Keratinocyte (primary cell): ENCODE measurements at regions not wholly inside any gene's neighbourhood (a gene's known extent, or its start where the extent isn't known, plus 50 kb on each side); places are given as distances from the start of the nearest gene placed in this dataset.

Experiments used
- DNase-seq: peaks from one replicate; pipeline ENCODE4 v3.0.0-alpha.2; 2011; ENCODE audit warnings: low read depth, missing footprints, low spot score
- FAIRE-seq: peaks from 2 replicates; lab custom pipeline; 2011; peaks lifted over from hg19 to GRCh38; lab: Jason Lieb, UNC
- H2AFZ ChIP-seq: 2 replicates; pipeline ENCODE4 v1.6.0; 2012; ENCODE audit warnings: low read length, control low read depth, inconsistent platforms; ENCODE audit not compliant: control insufficient read depth
- H3K27ac ChIP-seq: 2 replicates; pipeline ENCODE4 v1.5.1; 2011; ENCODE audit warnings: low read length; ENCODE audit not compliant: control insufficient read depth, insufficient read depth
- H3K27me3 ChIP-seq: 3 replicates; pipeline ENCODE4 v1.6.0; 2011; ENCODE audit warnings: low read length; ENCODE audit not compliant: control insufficient read depth, insufficient read depth; ENCODE audit errors: extremely low read depth
- H3K36me3 ChIP-seq, 2 experiments: 2 replicates in 1 of 2; 3 replicates in 1 of 2; pipeline ENCODE4 v1.5.1; 2011; ENCODE audit warnings: low read length in 2 of 2, mild to moderate bottlenecking in 1 of 2; ENCODE audit not compliant: control insufficient read depth in 2 of 2, insufficient read depth in 2 of 2; ENCODE audit errors: extremely low read depth in 1 of 2
- H3K4me1 ChIP-seq: 3 replicates; pipeline ENCODE4 v1.5.1; 2011; ENCODE audit warnings: low read length; ENCODE audit not compliant: control insufficient read depth, insufficient read depth; ENCODE audit errors: extremely low read depth
- H3K4me2 ChIP-seq: 3 replicates; pipeline ENCODE4 v1.6.0; 2011; ENCODE audit warnings: low read depth, low read length; ENCODE audit not compliant: control insufficient read depth, insufficient read depth; ENCODE audit errors: extremely low read depth
- H3K4me3 ChIP-seq, 3 experiments: fragments of 200-600 bp in 1 of 3; sonication (generic) in 1 of 3; 2 replicates in 2 of 3; 3 replicates in 1 of 3; pipeline ENCODE4 v1.5.1; 2011 to 2016; ENCODE audit warnings: low read length in 3 of 3, mild to moderate bottlenecking in 3 of 3, control low read depth in 2 of 3, inconsistent platforms in 1 of 3, low read depth in 1 of 3, mixed read lengths in 1 of 3, mixed run types in 1 of 3, moderate library complexity in 1 of 3; ENCODE audit not compliant: control insufficient read depth in 2 of 3, insufficient read depth in 2 of 3; ENCODE audit errors: extremely low read depth in 1 of 3
- H3K79me2 ChIP-seq: 2 replicates; pipeline ENCODE4 v1.6.0; 2012; ENCODE audit warnings: low read length; ENCODE audit not compliant: control insufficient read depth, insufficient read depth
- H3K9ac ChIP-seq: 3 replicates; pipeline ENCODE4 v1.6.0; 2011; ENCODE audit warnings: low read length; ENCODE audit not compliant: control insufficient read depth, insufficient read depth; ENCODE audit errors: extremely low read depth
- H3K9me1 ChIP-seq: 3 replicates; pipeline ENCODE4 v1.6.0; 2011; ENCODE audit warnings: low read length; ENCODE audit not compliant: control insufficient read depth, insufficient read depth; ENCODE audit errors: extremely low read depth
- H3K9me3 ChIP-seq: 2 replicates; pipeline ENCODE4 v1.5.1; 2012; ENCODE audit warnings: low read depth, low read length; ENCODE audit not compliant: control insufficient read depth
- H4K20me1 ChIP-seq: 3 replicates; pipeline ENCODE4 v1.6.0; 2011; ENCODE audit warnings: low read length; ENCODE audit not compliant: control insufficient read depth, insufficient read depth; ENCODE audit errors: extremely low read depth
- EZH2 ChIP-seq: IDR thresholded peaks from one replicate; pipeline ENCODE4 v1.6.1; 2012; ENCODE audit warnings: inconsistent platforms, mild to moderate bottlenecking, low read length, moderate library complexity
- dilution Hi-C: fragments of 300-500 bp; cut with MboI; formaldehyde crosslinking; loops from one replicate; pipeline ENCODE4 v1.7.0; 2020; ENCODE audit warnings: low sequenced_read_pairs; ENCODE audit not compliant: extremely low pct_ligation_motif_present
- TF ChIP-seq, protein P1 (sequence below), 3 experiments: IDR thresholded peaks in 1 of 3; conservative IDR thresholded peaks in 1 of 3; optimal IDR thresholded peaks in 1 of 3; 2 replicates in 2 of 3; 3 replicates in 1 of 3; pipeline versions ENCODE3 to v1.5.1; 2011; ENCODE audit warnings: low read length in 3 of 3, mild to moderate bottlenecking in 3 of 3, moderate library complexity in 2 of 3, control low read depth in 1 of 3, inconsistent platforms in 1 of 3; ENCODE audit not compliant: insufficient read depth in 2 of 3; ENCODE audit errors: extremely low read depth in 1 of 3

GRCh38 chr7:113742377-113742776 is 176.4 kb downstream of the PPP1R3A start:
- Histone ChIP-seq H2AFZ (no peak overlapping the region), H3K4me2 (no peak overlapping the region), H4K20me1 (no peaks in the 10 kb centered on the region), H3K9me3 (no peaks in the 10 kb centered on the region), H3K4me3 (no peak overlapping the region), H3K79me2 (no peaks in the 10 kb centered on the region), H3K9ac (no peak overlapping the region), H3K4me1 (no peaks in the 10 kb centered on the region), H3K36me3 (no peaks in the 10 kb centered on the region), H3K27ac (no peak overlapping the region), H3K9me1 (no peaks in the 10 kb centered on the region), H3K27me3 (no peaks in the 10 kb centered on the region)
- dilution Hi-C loops = no loop called here
- FAIRE-seq (no peak), DNase-seq (no peak)
- TF ChIP-seq, protein P1, sequence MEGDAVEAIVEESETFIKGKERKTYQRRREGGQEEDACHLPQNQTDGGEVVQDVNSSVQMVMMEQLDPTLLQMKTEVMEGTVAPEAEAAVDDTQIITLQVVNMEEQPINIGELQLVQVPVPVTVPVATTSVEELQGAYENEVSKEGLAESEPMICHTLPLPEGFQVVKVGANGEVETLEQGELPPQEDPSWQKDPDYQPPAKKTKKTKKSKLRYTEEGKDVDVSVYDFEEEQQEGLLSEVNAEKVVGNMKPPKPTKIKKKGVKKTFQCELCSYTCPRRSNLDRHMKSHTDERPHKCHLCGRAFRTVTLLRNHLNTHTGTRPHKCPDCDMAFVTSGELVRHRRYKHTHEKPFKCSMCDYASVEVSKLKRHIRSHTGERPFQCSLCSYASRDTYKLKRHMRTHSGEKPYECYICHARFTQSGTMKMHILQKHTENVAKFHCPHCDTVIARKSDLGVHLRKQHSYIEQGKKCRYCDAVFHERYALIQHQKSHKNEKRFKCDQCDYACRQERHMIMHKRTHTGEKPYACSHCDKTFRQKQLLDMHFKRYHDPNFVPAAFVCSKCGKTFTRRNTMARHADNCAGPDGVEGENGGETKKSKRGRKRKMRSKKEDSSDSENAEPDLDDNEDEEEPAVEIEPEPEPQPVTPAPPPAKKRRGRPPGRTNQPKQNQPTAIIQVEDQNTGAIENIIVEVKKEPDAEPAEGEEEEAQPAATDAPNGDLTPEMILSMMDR (optimal IDR thresholded peaks at IDR 0.05 in 1 of 3, IDR thresholded peaks at IDR 0.05 in 1 of 3, conservative IDR thresholded peaks at IDR 0.05 in 1 of 3; ENCODE audit: extremely low read depth in 1 of 3, insufficient read depth in 2 of 3, low read length in 3 of 3) = no peak
- TF ChIP-seq EZH2 = no peak

DNA sequence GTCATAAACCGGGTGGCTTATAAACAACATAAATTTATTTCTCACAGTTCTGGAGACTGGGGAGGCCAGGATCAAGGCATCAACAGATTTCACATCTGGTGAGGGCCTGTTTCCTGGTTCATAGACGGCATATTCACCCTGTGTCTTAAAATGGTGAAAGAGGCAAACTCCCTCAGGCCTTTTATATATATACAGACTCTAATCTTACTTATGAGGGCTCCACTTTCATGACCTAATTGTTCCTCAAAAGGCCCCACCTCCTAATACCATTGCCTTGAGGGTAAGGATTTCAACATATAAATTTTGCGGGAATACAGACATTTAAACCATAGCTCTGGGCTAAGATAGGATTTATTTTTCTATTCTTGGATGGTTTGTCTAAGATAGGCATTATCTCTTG is 187.2 kb downstream of the PPP1R3A start:
- no peak overlapping the region for H2AFZ ChIP-seq
- FAIRE-seq = no peak
- no peak for TF ChIP-seq EZH2
- TF ChIP-seq, protein P1 (optimal IDR thresholded peaks at IDR 0.05 in 1 of 3, IDR thresholded peaks at IDR 0.05 in 1 of 3, conservative IDR thresholded peaks at IDR 0.05 in 1 of 3; ENCODE audit: extremely low read depth in 1 of 3, insufficient read depth in 2 of 3, low read length in 3 of 3) = no peak
- no peaks in the 10 kb centered on the region for H3K27me3 ChIP-seq
- peaks cover 8% of the 10 kb centered on the region for H3K4me1 ChIP-seq
- H4K20me1 ChIP-seq = no peaks in the 10 kb centered on the region
- H3K4me2 ChIP-seq = no peak overlapping the region
- DNase-seq = no peak
- H3K4me3 ChIP-seq = no peak overlapping the region
- H3K9me3 ChIP-seq = no peaks in the 10 kb centered on the region
- H3K79me2 ChIP-seq = no peaks in the 10 kb centered on the region
- no peak overlapping the region for H3K27ac ChIP-seq
- dilution Hi-C loops = no loop called here
- H3K9me1 ChIP-seq = no peaks in the 10 kb centered on the region
- H3K36me3 ChIP-seq = no peaks in the 10 kb centered on the region
- H3K9ac ChIP-seq = no peak overlapping the region
